Daoy (cell line): ENCODE measurements at regions not wholly inside any gene's neighbourhood (a gene's known extent, or its start where the extent isn't known, plus 50 kb on each side); places are given as distances from the start of the nearest gene placed in this dataset.
"Not testable (repeated sequence)": the region's sequence is repeated elsewhere in the genome, so short reads cannot be mapped to it uniquely, and the experiment has no call there.

Experiments used
- DNase-seq: peaks from one replicate; pipeline ENCODE4 v3.0.0-alpha.2; 2015; ENCODE audit warnings: low read depth

DNA sequence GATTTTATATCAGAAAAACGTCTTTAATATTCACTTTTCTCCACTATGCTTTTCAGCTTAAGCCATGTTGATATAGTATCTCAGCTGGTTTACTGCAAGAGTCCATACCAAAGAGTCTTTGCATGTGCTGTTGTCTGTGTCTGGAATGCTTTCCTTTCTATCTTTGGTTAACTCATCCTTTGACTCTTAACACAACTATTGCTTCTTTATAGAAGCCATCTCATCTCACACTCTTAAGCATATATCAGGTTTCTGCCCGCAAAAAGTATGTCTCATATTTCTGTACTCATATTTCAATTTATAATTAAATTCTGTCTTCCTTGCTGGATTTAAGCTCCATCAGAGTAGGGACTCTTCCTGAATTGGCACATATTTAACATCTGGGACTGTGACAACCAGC, 220.9 kb upstream of the KCNK2 start:
- DNase-seq = no peak

DNA sequence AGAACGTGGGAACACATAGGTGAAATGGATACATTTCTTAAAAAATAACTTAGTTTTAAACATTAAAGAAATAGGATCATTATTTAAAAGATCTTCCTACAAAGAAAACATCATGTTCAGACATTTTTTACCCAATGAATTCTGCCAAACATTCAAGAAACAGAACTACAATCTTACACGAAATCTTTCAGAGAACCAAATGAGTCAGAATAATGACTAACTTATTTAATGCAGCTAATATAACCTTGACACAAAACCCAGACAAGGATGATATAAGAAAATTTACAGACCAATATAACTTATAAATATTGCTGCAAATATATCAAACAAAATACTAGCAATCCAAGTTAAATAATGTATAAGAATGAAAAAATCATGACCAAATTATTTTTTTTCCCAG, 220.1 kb upstream of the KCNK2 start:
- DNase-seq = no peak

- DNase-seq = no peak
Observed at GRCh38 chr1:214864896-214865688, 217.4 kb upstream of the KCNK2 start.

DNA sequence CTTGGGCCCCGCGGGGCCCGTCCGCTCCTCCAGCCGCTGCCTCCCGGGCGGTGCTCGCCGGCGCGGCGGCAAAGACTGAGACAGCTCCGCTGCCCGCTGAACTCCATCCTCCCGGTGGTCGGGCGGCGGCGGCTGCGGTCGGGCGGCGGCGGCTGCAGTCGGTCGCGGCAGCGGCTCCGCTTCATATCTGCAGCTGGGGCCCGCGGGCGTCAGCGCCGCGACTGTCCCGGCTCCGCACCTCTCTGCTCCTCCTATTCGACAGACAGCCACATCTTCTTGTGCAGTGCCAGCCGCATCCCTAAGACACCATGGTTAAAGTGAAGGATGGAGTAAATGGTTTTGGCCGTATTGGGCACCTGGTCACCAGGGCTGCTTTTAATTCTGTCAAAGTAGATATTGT, 212.1 kb upstream of the KCNK2 start:
- not testable (repeated sequence) for DNase-seq

DNA sequence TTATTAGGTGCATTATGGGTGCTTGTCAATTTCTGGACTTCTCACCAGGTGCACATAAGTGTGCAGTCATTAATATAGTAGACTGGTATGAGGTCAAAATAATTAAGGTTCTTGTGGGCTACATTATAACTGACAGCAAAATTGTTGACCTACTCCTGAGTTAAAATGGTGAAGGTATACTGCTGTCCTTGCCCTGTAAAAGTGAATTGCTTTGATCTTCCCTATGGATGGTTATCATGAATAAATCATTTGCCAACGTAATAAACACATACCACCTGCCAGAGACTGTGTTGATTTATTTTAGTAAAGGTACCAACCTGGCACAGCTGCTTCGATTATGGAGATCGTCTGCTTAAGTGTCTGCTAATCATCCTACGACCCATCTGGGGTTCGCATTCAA, 201.6 kb upstream of the KCNK2 start:
- DNase-seq = no peak

DNA sequence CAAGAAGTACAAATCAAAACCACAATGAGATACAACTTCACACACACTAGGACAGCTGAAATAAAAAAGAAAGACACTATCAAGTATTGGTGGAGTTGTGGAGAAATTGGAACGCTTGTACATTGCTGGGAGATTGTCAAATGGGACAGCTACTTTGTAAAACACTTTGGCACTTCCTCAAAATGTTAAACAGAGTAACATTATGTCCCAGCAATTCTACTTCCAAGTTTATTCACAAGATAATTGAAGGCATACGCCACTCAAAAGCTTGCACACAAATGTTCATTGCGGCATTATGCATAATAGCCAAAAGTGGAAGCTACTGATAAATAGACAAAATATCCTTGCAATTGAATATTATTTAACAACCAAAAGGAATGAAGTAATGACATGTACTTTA, 199.9 kb upstream of the KCNK2 start:
- DNase-seq = no peak

DNA sequence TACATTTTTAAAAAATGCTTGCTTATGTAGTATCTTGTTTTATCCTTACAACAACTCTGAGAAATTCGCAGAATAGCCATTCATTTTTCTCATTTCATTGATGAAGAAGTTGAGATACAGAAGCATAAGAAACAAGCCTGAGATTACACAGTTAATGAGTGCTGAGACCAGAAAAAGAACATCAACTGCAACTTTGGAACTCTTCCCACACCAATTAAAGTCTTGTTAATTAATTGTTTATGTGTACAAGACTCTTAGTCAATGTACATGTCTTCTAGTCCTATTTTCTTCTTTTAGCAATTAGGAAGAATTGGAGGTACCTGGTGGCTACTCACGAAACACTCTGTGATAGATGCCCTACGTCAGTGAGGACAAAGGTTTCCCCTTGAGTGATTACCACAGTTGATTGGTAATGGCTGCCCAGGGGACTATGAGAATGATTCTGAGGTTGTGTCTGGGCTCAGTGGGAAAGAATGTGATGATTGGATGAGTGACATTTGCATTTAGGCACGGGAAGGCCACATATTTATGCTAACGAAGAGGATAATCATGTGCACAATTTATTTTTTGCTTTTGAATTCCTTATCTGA, 187.4 kb upstream of the KCNK2 start:
- DNase-seq = no peak

GRCh38 chr1:214896921-214897320, 185.6 kb upstream of the KCNK2 start:
- no peak for DNase-seq

DNA sequence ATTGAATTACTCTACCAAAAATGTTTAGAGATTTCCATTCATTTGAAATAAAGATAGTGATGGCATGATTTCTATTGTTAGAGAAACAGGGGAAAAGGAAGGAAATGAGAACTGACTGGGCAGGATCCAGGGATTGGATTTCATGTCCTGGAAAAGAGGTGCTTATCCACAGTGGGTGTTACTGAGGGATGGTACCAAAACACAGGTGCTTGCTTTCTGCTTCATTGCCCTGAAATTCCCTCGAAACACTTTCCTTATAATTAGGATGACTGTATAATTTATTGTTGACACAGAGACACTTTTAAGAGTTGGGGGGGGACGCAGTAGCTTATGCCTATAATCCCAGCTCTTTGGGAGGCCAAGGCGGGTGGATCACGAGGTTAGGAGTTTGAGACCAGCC, 185.0 kb upstream of the KCNK2 start:
- no peak for DNase-seq

DNA sequence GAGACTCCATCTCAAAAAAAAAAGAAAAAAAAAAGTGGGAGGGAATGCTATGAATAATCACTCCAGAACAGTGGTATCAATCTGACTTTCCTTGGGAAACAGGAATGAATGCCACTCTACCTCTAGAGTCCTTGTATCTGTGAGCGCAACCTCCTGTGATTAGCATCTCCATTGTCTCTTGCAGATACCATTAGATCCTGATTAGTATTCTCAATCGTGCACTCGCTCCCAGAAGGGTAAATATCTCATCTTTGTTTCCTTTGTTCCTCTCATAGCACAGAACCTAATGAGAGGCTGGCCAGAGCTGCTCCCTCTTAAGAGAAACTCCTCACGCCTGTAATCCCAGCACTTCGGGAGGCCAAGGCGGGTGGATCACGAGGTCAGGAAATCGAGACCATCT, 184.4 kb upstream of the KCNK2 start:
- DNase-seq = no peak

GRCh38 chr1:214898718-214899117, 183.8 kb upstream of the KCNK2 start:
- DNase-seq = no peak

GRCh38 chr1:214899908-214900460, 182.6 kb upstream of the KCNK2 start:
- no peak for DNase-seq

DNA sequence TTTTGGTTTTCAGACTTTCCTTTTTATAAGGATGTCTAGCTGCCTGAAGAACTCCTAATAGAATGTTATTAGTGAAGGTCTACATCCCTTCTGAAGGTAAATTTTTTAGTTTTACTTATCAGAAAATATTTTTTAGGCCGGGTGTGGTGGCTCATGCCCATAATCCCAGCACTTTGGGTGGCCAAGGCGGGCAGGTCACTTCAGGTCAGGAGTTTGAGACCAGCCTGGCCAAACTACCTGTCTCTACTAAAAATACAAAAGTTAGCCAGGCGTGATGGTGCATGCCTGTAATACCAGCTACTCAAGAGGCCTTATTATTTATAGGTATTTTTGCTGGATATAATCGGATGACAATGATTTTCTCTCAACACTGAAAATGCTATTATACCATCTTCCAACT, 181.9 kb upstream of the KCNK2 start:
- DNase-seq = no peak

- DNase-seq = peak; percentile 32
Observed at GRCh38 chr1:214901718-214902117, 180.8 kb upstream of the KCNK2 start.

DNA sequence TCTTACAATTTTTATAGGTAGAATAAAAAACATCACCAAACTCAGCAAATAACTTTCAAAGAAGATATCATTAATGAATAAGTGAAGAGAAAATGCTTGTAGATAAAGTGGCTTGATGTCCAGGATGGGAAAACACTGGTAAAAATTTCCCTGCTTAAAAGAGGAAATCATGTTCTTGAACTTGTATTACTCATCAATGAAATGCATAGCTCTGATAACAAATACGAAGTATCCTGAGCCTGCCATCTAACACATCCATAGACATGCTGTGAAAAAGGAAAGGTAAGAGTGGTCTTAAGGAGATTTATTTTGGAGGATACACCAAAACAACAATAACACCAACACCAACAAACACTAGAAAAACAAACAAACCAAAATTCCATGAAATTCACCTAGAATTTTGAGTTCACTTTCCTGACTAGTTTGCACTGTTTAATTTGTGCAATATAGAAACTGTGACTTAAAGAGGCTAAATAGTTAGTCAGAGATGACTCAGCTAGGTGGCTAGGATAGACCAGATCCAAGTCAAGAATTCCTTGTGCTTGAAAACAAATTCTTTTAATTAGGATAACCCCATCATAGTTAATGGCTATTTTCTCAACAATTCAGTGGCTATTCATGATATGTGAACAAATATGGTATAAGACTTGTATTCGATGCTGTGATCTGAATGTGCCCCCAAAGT, 179.8 kb upstream of the KCNK2 start:
- DNase-seq = peak; percentile 46

GRCh38 chr1:214912127-214912526, 170.4 kb upstream of the KCNK2 start:
- DNase-seq = no peak

- no peak for DNase-seq
Observed at GRCh38 chr1:214913966-214914365, 168.6 kb upstream of the KCNK2 start.

- DNase-seq = no peak
Observed at GRCh38 chr1:214917081-214917635, 165.4 kb upstream of the KCNK2 start.

DNA sequence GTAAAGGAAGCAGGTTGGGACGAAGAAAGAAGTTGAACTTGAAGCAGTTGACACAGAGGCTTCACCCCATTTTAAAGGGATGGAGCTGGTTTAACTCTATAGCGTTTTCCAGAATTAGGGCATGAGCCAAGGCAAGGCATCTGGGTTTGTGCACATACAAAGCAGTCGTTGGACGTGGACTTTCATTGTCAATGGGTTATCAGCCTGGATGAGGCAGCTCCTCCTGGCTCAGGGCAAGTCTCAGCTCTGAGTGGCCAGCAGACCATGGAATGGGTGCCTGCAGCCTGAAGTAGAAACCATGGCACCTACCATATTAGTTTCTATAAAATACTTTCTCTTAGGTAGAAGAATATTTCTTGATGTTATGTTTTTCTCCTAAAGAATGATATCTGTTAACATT, 163.8 kb upstream of the KCNK2 start:
- no peak for DNase-seq

- DNase-seq = no peak
Observed at GRCh38 chr1:214920337-214920736, 162.2 kb upstream of the KCNK2 start.

GRCh38 chr1:214923278-214923915, 159.1 kb upstream of the KCNK2 start:
- no peak for DNase-seq

DNA sequence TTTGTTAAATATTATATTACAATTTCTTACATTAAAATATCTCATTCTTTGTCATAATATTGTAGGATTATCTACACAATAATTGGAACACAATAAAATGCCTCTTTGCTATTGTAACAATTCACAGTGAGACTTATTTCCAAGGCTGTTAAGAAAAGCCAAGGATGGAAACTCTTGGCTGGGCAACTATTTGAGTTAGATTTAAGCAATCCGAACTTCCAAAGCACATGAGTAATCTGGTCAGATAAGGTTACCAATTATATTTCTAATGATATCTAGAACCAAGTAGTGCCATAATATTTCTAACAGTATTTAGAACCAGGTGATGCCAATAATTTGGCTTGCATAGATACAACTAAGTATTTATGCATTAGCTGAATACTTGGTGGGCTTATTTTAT, 154.7 kb upstream of the KCNK2 start:
- no peak for DNase-seq
